ENCODE measurements at regions not wholly inside any gene's neighbourhood (a gene's known extent, or its start where the extent isn't known, plus 50 kb on each side); places are given as distances from the start of the nearest gene placed in this dataset.

- TF ChIP-seq, protein P1, sequence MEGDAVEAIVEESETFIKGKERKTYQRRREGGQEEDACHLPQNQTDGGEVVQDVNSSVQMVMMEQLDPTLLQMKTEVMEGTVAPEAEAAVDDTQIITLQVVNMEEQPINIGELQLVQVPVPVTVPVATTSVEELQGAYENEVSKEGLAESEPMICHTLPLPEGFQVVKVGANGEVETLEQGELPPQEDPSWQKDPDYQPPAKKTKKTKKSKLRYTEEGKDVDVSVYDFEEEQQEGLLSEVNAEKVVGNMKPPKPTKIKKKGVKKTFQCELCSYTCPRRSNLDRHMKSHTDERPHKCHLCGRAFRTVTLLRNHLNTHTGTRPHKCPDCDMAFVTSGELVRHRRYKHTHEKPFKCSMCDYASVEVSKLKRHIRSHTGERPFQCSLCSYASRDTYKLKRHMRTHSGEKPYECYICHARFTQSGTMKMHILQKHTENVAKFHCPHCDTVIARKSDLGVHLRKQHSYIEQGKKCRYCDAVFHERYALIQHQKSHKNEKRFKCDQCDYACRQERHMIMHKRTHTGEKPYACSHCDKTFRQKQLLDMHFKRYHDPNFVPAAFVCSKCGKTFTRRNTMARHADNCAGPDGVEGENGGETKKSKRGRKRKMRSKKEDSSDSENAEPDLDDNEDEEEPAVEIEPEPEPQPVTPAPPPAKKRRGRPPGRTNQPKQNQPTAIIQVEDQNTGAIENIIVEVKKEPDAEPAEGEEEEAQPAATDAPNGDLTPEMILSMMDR (IDR thresholded peaks at IDR 0.05): no peak
- TF ChIP-seq TCF7 (CRISPR knock-in tag; IDR thresholded peaks at IDR 0.05; ENCODE audit: low read depth): no peak
Observed at GRCh38 chr7:53965716-53966115, 576.5 kb upstream of the VSTM2A start.

All from WTC11 (cell line).